Esophagus squamous epithelium (tissue), 5 donors: ENCODE measurements at regions not wholly inside any gene's neighbourhood (a gene's known extent, or its start where the extent isn't known, plus 50 kb on each side); places are given as distances from the start of the nearest gene placed in this dataset.

ENCODE experiments used
- DNase-seq: peaks from one replicate; lab custom pipeline; 2025; lab: John Stamatoyannopoulos, UW
- H3K27ac ChIP-seq, 4 donors: fragments of 200-600 bp; sonication (generic); one replicate each; pipeline ENCODE4 v1.5.1; 2016 to 2019; ENCODE audit warnings: mild to moderate bottlenecking in 1 of 4
- H3K27me3 ChIP-seq, 4 donors: fragments of 200-600 bp; sonication (generic); 1 replicate in 3 of 4; 2 replicates in 1 of 4; pipeline versions ENCODE4 v1.5.1 to v1.6.0; 2017 to 2021; ENCODE audit warnings: antibody characterized with exemption in 1 of 4
- H3K36me3 ChIP-seq, 3 donors: fragments of 200-600 bp; sonication (generic); one replicate each; pipeline ENCODE4 v1.5.1; 2016 to 2019
- H3K4me1 ChIP-seq, 3 donors: fragments of 200-600 bp; sonication (generic); one replicate each; pipeline ENCODE4 v1.5.1; 2017 to 2019
- H3K4me3 ChIP-seq, 4 donors: fragments of 200-600 bp; sonication (generic); 1 replicate in 3 of 4; 2 replicates in 1 of 4; pipeline ENCODE4 v1.5.1; 2016 to 2019; ENCODE audit warnings: mild to moderate bottlenecking in 2 of 4, moderate library complexity in 1 of 4
- H3K9me3 ChIP-seq, 3 donors: fragments of 200-600 bp; sonication (generic); one replicate each; pipeline ENCODE4 v1.5.1; 2016 to 2019
- CTCF ChIP-seq, 6 experiments: fragments of 450-650 bp in 4 of 6; fragments of 200-600 bp in 2 of 6; sonication (generic) in 2 of 6; IDR thresholded peaks; one replicate each; pipeline ENCODE4 v1.5.1; 2016 to 2019; ENCODE audit warnings: antibody characterized with exemption in 6 of 6, mild to moderate bottlenecking in 4 of 6, moderate library complexity in 4 of 6
- POLR2A ChIP-seq, 4 donors: fragments of 450-650 bp; IDR thresholded peaks; one replicate each; pipeline ENCODE4 v1.6.1; 2017; ENCODE audit warnings: antibody characterized with exemption in 4 of 4, mild to moderate bottlenecking in 4 of 4, moderate library complexity in 3 of 4
- WGBS, 2 donors: methylation state at CpG; one replicate each; pipeline ENCODE4 v1.1.5; 2018; 5-methylcytosine and 5-hydroxymethylcytosine counted together
- intact Hi-C: fragments of 100-400 bp; cut with DNase I; formaldehyde crosslinking; loops from one replicate; pipeline ENCODE4 v1.15.0; 2022
- donor health status: DM: yes; HTN: yes; CAD: no.

- Histone ChIP-seq H3K4me3 (no peak overlapping the region), H3K9me3 (no peaks in the 10 kb centered on the region), H3K27ac (no peak overlapping the region), H3K27me3 (peaks cover 0 to 10% (median 0%) of the 10 kb centered on the region in 4 donors), H3K36me3 (no peaks in the 10 kb centered on the region), H3K4me1 (no peaks in the 10 kb centered on the region)
- intact Hi-C loops: no loop called here
- 67 to 81% methylated on average over 1 of the region's 1 CpG for WGBS, 2 donors
- DNase-seq: no peak
- TF ChIP-seq POLR2A (IDR thresholded peaks at IDR 0.05) (no peak), CTCF (IDR thresholded peaks at IDR 0.05) (no peak)
These were observed 225.3 kb upstream of the ZMIZ1 start for GRCh38 chr10:78843495-78843894.

- H3K9me3 ChIP-seq: no peaks in the 10 kb centered on the region
- no peak overlapping the region for H3K4me3 ChIP-seq
- intact Hi-C loops: no loop called here
- DNase-seq: no peak
- no peak overlapping the region for H3K27ac ChIP-seq
- H3K36me3 ChIP-seq: no peaks in the 10 kb centered on the region
- peaks cover 0 to 10% (median 0%) of the 10 kb centered on the region in 4 donors for H3K27me3 ChIP-seq
- TF ChIP-seq CTCF (IDR thresholded peaks at IDR 0.05) (no peak), POLR2A (IDR thresholded peaks at IDR 0.05) (no peak)
- WGBS, 2 donors: 49 to 74% methylated on average over 7 to 9 of the region's 10 CpGs
- H3K4me1 ChIP-seq: no peaks in the 10 kb centered on the region
These were observed 223.7 kb upstream of the ZMIZ1 start for GRCh38 chr10:78844960-78845607.

GRCh38 chr10:78846071-78846470, 222.7 kb upstream of the ZMIZ1 start:
- WGBS, 2 donors: 56 to 74% methylated on average over 2 to 4 of the region's 5 CpGs
- Histone ChIP-seq H3K4me3 (no peak overlapping the region), H3K27ac (no peak overlapping the region), H3K27me3 (peaks cover 0 to 10% (median 0%) of the 10 kb centered on the region in 4 donors), H3K36me3 (no peaks in the 10 kb centered on the region), H3K9me3 (no peaks in the 10 kb centered on the region), H3K4me1 (peaks cover 0 to 6% (median 0%) of the 10 kb centered on the region in 3 donors)
- no peak for DNase-seq
- TF ChIP-seq CTCF (IDR thresholded peaks at IDR 0.05) (no peak), POLR2A (IDR thresholded peaks at IDR 0.05) (no peak)
- intact Hi-C loops: no loop called here

GRCh38 chr10:78846760-78847159, 222.0 kb upstream of the ZMIZ1 start:
- Histone ChIP-seq H3K9me3 (no peaks in the 10 kb centered on the region), H3K4me1 (peaks cover 0 to 9% (median 0%) of the 10 kb centered on the region in 3 donors), H3K27ac (no peak overlapping the region), H3K36me3 (no peaks in the 10 kb centered on the region), H3K27me3 (peaks cover 0 to 10% (median 0%) of the 10 kb centered on the region in 4 donors), H3K4me3 (no peak overlapping the region)
- TF ChIP-seq POLR2A (IDR thresholded peaks at IDR 0.05) (no peak), CTCF (IDR thresholded peaks at IDR 0.05) (no peak)
- intact Hi-C loops: no loop called here
- no peak for DNase-seq
- WGBS, 2 donors: 82 to 83% methylated on average over 5 to 7 of the region's 7 CpGs

- Histone ChIP-seq H3K4me1 (peaks cover 0 to 9% (median 0%) of the 10 kb centered on the region in 3 donors), H3K36me3 (no peaks in the 10 kb centered on the region), H3K27me3 (peaks cover 0 to 10% (median 0%) of the 10 kb centered on the region in 4 donors), H3K27ac (no peak overlapping the region), H3K9me3 (no peaks in the 10 kb centered on the region), H3K4me3 (no peak overlapping the region)
- TF ChIP-seq CTCF (IDR thresholded peaks at IDR 0.05): no peak
- no peak for TF ChIP-seq POLR2A (IDR thresholded peaks at IDR 0.05)
- WGBS, 2 donors: 64 to 73% methylated on average over 3 to 5 of the region's 5 CpGs
- no peak for DNase-seq
- intact Hi-C loops: no loop called here
These were observed 221.3 kb upstream of the ZMIZ1 start for GRCh38 chr10:78847485-78847884.
